ENCODE measurements at regions not wholly inside any gene's neighbourhood (a gene's known extent, or its start where the extent isn't known, plus 50 kb on each side); places are given as distances from the start of the nearest gene placed in this dataset.

DNA sequence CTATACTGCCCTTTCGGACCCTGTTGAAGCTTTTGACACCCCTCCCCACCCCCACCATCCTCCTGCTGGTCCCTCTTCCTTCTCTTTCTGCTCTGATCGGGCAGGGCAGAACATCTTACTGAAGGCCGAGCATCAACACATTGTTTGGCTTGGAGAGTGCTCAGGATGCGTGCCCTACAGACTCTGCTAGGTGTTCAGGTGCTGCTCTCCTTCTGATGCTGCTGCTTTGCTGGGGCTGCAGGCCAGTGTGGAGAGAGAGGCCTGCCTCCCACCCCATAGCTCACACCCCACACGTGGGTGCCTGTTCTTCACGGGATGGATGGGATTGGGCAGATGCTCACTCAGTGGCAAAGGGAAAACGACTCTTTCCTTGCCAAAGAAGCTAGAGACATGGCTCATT, 89.8 kb upstream of the ONECUT1 start:
- no peak for DNase-seq (ENCODE audit: low read depth in 2 of 2)

DNA sequence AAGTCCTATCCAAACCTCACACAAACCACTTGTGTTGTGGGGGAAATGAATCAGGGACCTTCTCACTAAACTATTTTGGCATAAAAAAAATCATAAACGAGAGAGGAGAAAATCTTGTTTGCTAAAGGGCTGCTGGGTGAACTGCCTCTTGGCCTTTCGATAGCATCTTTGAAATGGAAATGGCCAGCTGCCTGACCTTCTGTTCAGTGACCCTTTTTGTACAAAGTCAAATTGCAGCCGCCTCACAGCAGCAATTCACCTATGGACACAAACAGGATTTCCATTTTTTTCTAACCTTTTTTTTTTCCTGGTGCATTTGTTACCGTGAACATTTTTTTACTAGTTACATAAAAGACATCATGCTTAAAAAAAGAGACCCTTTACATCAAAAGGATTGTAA, 89.0 kb upstream of the ONECUT1 start:
- no peak for DNase-seq (ENCODE audit: low read depth in 2 of 2)

DNA sequence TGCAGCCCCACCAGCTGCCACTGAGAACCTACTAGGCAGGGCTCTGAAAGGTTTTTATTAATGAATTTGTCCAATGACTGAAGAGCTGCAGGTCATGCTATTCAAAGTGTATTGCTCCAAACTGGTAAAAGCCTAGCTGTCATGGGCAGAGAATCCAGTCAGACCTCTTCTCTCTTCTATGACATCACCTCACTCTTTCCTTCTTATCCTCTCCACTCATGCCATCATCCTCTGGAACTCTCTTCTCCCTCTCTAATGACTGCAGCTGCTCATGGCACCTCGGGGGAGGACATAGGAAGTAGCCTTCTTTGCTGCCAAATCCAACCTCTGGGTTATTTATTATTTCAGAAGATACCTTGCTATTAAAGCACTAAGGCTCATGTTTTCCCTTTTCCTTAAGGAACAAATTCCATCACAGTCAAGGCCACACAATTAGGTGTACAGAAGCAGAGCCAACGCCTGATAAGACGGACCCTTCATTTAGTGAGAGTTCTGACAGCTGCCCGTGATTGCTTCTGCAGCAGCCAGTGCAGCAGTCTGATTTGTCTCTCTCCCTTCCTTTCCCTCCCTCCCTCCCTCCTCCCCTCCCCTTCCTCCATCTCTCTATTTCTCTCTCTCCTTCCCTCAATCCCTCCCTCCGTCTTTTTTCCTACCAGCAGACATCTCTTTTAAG, 87.0 kb upstream of the ONECUT1 start:
- no peak for DNase-seq (ENCODE audit: low read depth in 2 of 2)

DNA sequence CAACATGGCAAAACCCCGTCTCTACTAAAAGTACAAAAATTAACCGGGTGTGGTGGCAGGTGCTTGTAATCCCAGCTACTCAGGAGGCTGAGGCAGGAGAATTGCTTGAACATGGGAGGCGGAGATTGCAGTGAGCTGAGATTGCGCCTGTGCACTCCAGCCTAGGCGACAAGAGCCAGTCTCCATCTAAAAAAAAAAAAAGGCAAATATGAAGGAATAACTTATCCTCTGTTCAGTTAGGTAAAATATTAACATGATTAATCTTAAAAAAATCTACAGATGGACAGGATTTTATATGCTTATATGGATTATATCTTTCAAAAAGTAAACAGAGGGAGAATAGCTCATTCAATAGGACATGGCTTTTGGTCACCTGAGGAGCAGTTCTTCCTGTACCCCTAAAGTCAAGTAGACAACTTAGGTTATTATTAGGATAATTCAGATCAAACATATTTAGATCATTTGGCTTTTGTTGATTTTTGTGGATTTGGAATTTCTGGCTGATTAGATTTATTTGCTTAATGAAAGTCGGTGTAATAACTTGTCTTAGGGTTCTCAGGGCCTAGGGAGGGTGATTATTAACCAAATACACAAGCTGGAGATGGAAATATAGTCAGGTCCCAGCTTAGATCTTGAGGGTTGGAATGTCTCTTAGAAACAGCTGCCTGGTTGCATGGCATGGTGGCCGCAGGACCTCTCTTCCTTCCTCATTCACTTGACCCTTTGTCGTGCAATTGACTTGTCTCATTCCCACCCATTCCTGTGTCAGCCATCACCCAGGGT, 82.1 kb upstream of the ONECUT1 start:
- DNase-seq (ENCODE audit: low read depth in 2 of 2) = no peak

DNA sequence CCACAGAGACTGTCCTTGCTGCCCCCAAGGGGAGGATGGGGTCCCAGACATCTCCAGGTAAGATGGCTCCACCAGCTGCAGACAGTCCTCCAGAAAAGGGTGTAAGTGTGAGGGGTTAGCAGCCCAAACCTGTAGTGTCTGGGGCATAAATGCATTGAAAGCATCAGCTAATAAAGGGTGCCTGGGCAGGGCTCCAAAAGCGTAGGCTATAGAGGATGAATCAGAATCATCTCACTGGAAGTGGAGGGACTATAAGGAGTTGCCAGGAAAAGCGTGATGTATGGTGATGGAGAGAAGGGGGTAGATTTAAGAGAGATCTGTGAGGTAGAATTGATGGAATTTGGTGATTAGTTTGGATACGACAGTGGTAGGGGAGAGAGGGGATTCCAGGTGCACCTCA, 79.9 kb upstream of the ONECUT1 start:
- no peak for DNase-seq (ENCODE audit: low read depth in 2 of 2)

DNA sequence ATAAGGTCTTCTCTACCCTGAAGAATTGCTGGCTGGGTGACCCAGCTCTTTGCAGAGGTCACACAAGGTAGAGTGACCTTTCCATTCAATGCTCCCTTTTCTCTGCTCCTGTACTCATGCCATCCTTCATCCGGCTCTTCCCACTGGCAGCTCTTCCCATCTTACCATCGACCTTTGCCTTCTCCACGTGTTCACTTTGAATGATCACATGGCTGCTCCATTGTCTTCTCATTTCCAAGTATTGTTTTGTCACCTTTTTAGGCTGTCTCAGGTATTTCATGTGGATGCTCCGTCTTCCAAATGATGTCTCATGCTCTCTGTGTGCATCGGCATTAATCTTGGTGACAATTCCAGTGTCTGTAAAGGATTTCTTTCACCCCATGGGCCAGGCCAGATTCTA, 76.6 kb upstream of the ONECUT1 start:
- no peak for DNase-seq (ENCODE audit: low read depth in 2 of 2)

DNA sequence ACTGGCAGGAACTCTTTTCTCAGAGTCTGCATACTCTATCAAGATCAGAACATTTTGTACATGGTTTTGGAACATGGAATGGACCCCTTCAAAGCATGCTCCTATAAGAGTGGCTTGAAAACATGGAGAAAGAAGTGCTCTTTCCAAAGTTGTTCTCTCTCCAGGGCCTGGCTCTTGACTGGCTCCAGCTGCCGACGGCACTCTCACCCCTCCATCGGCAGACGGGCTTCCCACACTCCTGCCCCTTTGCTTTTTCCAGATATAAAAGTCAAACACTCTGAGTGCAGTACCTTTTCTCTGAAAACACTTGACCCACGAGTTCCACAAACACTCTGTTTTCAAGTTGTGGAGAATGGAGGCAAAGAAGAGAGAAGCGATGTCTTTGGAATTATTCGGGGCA, 72.5 kb upstream of the ONECUT1 start:
- DNase-seq (ENCODE audit: low read depth in 2 of 2) = no peak

DNA sequence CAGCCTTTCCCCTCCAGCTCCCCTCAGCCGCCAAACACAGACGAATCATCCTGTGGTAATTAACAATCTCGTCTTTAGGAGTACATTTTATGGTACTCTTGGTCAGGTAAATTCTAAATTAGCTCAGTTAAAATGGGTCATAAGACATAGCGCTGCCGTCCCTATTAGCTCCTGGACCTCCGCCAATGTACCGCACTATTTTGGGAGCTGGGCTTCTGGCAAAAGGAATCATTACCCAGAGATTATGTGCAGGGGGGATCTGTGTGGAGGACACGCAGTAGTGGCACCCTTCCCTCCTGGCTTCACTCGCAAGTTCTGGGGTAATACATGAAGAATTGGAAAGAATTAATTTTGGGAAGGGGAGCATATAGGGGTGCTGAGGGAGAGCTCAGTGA, 68.6 kb upstream of the ONECUT1 start:
- DNase-seq (ENCODE audit: low read depth in 2 of 2) = no peak

DNA sequence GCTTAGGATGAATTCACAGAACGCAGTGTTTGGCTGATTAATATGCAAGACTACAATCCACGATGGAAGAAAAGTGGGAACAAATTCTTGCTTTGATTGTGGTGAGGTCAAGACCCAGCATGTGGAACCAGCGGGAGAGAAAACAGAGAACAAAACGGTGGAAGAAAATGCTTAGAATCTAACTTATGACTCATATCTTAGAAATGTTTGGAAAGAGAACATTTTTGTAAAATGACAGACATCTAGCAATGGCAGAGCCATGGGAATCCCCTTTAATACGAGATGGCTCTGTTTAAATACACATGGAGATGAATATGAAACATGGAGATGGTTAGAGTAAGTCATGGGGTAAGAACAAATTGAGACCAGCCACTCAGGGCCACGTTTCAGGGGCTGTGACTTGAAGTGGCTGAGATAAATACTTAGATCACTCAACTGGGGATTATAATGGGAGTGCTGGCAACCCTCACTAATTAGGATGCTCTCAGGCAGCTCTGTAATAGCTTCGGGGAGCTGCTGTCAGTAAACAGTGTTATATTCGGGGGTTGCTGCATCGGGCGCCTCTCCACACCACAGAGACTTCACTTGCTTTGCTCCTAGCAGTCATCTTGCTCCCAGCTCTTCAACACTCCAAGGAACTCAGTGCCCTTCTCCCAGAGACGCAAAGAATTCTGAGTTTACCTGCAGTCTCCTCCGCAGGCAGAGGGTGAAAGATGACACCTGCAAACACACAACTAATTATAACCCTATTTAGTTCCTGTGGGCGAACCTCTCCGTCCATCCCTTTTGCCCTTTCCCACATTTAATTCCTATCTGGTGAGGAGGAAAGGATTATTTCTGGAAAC, 68.0 kb upstream of the ONECUT1 start:
- no peak for DNase-seq (ENCODE audit: low read depth in 2 of 2)

DNA sequence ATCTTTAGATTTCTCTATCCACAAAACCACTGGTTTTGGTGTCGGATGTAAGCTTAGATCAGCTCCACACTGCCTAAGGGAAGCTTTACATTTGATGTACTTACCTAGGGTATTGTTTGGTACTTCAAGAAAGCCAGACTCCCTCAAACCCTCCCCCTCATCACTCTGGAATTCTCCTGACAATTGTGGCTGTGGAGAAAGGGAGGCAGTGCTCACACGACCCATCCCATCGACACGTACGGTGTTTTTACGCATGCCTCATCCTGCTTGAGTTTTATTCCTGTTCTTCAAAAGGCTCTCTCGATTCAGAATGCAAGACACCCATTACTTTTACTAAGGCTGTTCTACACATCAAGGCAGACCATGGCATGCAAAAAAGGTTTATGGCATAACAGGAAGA, 67.3 kb upstream of the ONECUT1 start:
- DNase-seq (ENCODE audit: low read depth in 2 of 2) = no peak

DNA sequence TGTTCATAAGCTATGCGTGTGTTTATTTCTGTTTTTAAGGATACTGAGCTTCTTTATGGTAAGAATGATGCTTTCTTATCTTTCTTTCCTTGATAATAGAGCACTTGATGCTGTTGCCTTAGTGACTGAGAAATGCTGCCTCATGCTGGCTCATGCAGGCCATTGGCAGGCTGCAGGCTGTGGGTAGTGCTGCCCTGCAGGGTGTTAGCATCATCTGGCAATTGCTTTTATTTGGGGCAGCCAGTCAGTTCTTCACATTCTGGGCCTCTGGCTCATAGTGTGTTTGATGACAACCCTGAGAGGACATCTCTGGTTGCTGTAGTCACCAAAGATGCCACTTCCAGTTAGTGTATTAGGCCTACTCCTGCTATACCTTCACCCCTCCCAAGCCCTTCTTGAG, 66.2 kb upstream of the ONECUT1 start:
- no peak for DNase-seq (ENCODE audit: low read depth in 2 of 2)

DNA sequence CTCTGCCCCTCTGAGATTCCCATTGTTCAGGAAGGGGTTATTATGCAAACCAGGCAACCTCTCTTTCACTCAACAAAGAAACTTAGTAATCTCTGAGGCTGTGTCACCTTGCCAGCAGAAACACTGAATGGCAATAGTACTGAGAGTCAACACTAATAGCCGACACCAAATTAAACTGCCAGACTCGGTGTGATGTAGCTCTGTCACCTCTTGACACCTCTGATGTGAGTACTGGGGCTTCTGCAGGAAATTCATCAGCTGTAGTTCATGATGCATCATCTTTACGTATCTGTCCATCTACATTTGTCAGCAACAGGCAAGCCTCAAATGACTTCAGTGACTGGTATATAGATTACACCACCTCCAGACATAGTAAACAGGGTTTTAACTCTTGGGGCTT, 65.0 kb upstream of the ONECUT1 start:
- no peak for DNase-seq (ENCODE audit: low read depth in 2 of 2)

DNA sequence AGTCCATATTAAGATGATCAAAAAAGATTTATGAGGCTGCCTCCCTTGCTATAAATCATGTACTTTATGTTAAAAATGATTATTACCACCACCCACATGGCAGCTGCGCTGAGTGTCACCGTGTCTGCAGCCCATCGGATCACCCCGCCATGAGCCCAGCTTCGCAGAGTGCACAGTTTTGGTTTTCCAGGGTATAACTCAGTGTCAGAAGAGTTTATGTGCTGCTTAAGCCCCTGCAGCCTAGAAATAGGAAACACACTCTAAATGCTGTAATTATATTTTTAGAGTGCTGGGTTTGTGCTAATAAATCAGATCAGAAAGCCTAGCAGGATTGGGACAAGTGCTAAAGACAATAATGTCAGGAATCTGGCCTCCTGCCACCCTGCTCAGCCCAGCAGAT, 54.7 kb upstream of the ONECUT1 start:
- no peak for DNase-seq (ENCODE audit: low read depth in 2 of 2)
